ENCODE measurements at regions not wholly inside any gene's neighbourhood (a gene's known extent, or its start where the extent isn't known, plus 50 kb on each side); places are given as distances from the start of the nearest gene placed in this dataset.

DNA sequence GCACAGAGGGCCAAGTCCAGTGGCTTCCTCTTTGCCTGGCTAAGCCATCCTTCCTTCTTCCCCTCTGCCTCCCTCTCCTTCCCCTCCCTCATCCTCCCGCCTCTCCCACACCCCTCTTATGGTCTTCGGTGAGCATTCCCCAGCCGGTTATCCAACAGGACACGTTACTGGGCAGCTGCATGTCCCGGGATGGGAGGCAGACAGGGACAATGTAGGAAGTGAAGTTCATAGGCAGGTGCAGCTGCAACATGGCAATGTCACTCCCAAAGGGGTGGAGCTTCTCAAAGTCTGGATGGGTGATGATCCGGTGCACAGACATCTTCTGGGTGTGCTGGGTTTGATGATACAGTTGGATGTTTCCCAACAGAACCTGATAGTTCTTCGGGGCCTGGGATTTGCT lies 71.4 kb upstream of the SPTLC1 start:
- DNase-seq (ENCODE audit: insufficient read length, low spot score) = no peak
- FAIRE-seq = no peak

GRCh38 chr9:92185681-92186080 lies 70.5 kb upstream of the SPTLC1 start:
- DNase-seq (ENCODE audit: insufficient read length, low spot score) (no peak), FAIRE-seq (no peak)

GRCh38 chr9:92185096-92185495 lies 69.9 kb upstream of the SPTLC1 start:
- FAIRE-seq (no peak), DNase-seq (ENCODE audit: insufficient read length, low spot score) (no peak)

DNA sequence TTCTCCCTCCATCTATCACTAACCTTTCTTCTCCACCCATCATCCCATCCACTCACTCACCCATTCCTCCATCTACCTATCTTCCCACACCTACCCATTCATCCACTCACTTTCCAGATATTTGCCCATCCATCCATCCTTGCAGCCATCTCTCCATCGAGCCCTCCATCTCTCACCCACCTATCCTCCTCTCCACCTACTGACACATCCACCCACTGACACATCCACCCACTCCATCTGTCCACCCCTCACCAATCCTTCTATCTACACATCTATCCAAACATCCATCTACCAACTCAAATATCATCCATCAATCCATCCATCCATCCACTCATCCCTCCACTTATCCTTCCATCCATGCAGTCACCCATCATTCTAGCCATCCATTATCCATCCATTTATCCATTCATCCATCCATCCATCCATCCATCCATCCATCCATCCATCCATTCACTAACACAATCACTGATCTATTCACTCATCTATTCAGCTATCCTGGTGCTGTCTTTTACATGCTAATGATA lies 68.9 kb upstream of the SPTLC1 start:
- no peak for DNase-seq (ENCODE audit: insufficient read length, low spot score)
- no peak for FAIRE-seq

GRCh38 chr9:92183449-92183848 lies 68.2 kb upstream of the SPTLC1 start:
- DNase-seq (ENCODE audit: insufficient read length, low spot score) (no peak), FAIRE-seq (no peak)

DNA sequence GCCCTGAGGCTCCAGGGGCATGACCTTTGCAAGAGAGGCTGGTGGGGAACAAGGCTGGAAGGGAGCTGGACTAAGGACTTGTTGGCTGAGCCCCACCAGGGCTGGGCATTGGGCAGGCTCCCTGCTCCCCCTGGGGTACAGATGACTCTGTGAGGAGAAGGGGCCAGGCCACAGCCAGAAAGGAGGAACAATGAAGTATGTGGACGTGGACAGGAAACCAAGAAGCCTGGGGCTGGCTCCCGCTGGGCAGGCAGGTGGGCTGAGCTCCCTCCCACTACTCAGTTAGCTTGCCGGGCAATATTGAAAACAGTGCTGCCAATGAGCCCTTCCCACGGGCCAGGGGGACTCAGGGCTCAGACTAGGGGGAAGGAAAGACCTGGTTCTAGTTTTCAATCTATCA lies 66.1 kb upstream of the SPTLC1 start:
- FAIRE-seq (no peak), DNase-seq (ENCODE audit: insufficient read length, low spot score) (no peak)

DNA sequence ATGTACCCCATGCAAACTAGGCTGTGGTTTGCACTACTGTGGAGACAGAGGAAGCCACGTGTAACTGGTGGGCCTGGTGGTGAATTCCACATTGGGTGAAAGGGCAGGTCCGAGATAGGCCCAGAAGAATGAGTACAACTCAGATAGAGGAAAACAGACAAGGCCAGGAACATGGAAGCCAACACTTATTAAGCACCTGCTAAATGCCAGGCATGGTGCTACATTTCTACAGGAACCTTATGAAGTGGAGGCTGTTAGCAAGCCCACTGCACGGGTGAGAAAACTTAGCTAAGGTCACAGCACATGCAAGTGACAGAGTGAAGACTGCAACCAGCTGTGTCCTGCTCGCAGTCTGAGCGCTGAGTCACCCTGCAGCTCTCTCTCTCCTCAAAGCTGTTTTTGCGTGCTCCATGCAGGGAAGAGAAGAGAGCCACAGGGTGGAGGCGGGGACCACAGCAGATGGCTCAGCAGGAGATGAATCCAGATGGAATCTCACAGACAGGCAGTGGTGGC lies 65.5 kb upstream of the SPTLC1 start:
- no peak for DNase-seq (ENCODE audit: insufficient read length, low spot score)
- no peak for FAIRE-seq

DNA sequence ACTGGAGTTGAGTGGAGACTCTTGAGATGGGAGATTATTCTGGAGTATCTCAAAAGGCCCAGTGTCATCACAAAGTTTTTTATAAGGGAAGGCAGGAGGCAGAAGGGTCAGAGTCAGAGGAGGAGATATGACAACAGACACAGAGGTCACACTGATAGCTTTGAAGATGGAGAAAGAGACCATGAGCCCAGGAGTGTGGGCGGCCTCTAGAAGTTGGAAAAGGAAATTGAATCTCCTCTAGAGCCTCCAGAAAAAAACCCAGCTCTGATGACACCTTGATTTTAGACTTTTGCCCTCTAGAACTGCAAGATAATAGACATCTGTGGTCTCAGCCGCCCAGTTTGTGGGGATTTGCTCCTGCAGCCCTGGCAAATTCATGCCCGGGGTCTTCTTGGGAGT lies 64.8 kb upstream of the SPTLC1 start:
- FAIRE-seq (no peak), DNase-seq (ENCODE audit: insufficient read length, low spot score) (no peak)

- FAIRE-seq = no peak
- DNase-seq (ENCODE audit: insufficient read length, low spot score) = no peak
These were observed 64.2 kb upstream of the SPTLC1 start for GRCh38 chr9:92179286-92180001.

- no peak for DNase-seq (ENCODE audit: insufficient read length, low spot score)
- FAIRE-seq = no peak
These were observed 62.4 kb upstream of the SPTLC1 start for GRCh38 chr9:92177591-92177990.

DNA sequence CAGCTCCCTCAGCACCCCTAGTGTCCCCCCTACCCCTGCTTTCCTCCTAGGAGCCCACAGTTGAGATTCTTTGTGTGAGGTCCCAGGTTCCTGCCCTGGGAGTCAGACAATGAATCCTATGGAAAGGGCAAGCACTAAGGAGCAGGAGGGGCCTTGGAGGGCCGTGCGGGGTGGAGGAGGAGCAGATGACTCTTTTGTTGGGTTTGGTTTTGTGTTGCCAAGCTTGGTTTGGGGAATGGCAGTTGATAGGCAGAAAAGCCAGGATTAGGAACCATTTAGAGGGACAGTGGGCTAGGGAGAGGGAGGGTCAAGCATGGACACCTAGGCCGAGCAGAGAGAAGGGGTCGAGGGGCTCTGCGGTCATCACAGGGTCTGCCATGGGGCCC lies 61.6 kb upstream of the SPTLC1 start:
- no peak for FAIRE-seq

DNA sequence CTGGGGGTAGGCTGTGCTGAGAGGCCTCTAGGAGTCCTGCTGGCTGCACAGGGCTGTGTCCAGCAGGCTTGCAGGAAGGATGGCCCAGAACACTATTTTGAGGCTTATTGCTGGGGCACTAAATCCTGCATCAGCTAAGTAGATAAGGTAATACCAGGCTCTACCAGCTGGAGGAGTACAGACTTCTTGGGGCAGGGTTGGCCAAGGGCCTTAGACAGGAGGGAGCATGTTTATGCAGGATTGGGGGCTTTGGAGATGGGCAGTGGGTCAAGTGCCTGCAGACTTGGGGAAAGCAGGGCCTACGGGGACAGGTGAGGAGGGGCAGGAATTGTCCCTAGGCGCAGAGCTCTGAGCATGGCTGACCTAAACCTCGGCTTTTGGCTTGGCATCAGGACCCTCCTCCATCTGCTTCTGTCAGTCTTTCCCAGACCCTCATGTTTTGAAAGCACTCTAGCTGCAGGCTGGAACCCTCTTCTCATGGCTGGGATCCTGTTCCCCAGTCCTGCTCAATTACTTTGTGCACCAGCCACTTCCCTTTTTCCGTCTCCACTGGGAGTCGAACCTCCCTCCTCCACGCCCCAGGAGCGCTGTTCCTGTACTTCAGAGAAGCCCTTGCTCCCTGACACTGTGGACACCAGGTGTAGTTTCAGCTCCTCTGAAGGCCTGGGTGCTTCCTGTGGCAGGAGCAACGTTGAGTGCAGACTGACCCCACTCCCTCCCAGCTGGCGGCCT lies 61.0 kb upstream of the SPTLC1 start:
- no peak for DNase-seq (ENCODE audit: insufficient read length, low spot score)
- FAIRE-seq = no peak

More for the DNA sequence above, 61.6 kb upstream of the SPTLC1 start:
- no peak for DNase-seq (ENCODE audit: insufficient read length, low spot score)

DNA sequence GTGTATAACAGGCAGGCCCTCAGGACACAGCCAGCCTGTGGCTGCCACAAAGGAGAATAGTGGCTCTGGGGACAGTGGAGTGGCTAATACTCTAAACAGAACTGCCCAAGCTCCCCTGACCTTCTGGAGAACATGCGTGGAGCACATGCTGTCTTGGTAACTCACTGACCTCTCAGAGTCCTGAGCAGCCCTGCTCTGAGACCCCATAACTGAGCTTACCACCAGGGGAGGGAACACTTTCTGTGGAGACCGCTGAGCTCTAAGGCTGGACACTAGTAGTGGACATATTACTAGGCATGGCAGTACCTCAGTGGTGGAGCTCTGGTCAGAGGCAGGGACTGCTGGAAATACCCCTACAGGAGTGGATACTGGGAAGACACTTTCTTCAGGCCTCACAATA lies 60.2 kb upstream of the SPTLC1 start:
- FAIRE-seq (no peak), DNase-seq (ENCODE audit: insufficient read length, low spot score) (no peak)

- FAIRE-seq = no peak
- no peak for DNase-seq (ENCODE audit: insufficient read length, low spot score)
These were observed 58.1 kb upstream of the SPTLC1 start for GRCh38 chr9:92173318-92173717.

DNA sequence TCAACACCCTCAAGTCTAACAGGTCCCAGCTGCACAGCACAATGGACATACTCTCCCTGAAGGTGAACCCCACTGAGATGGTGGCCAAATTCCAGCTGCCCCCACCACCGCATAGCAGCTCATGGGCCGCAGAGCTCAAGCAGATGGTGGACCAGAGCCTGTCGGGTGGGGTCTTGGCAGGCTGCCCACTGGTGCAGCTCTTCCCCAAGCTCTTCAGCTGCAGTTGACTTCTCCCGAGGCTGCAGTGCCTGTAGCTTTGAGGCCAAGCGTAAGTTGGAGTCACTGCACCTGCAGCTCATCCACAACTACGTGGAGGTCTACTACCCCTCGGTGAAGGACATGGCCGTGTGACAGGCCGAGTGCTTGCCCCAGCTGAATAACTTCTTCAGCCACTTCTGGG lies 56.6 kb upstream of the SPTLC1 start:
- no peak for FAIRE-seq
- no peak for DNase-seq (ENCODE audit: insufficient read length, low spot score)

GRCh38 chr9:92171281-92171680 lies 56.1 kb upstream of the SPTLC1 start:
- FAIRE-seq (no peak), DNase-seq (ENCODE audit: insufficient read length, low spot score) (no peak)

DNA sequence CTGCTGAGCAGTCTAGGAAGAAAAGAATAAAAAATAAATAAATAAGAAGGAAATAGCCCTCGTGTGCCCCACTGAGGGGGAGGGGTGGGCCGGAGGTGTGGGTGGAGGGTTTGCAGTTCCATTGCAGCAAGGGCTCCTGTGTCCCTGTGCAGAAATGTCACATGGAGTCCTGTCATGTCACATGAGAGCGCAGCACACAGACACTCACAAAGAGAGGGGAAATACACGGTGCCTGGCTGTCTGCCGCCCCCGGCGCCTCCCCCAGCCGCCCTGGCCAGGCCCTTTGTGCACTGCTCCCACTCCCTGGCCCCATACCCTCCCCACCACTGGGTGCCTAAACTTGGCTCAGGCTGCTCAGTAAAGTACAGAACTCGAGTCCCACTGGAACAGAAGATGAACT lies 55.6 kb upstream of the SPTLC1 start:
- no peak for DNase-seq (ENCODE audit: insufficient read length, low spot score)
- FAIRE-seq = no peak

GRCh38 chr9:92165484-92165883 lies 50.3 kb upstream of the SPTLC1 start:
- DNase-seq (ENCODE audit: insufficient read length, low spot score) = no peak
- FAIRE-seq = peak; percentile 21
